ENCODE measurements at regions not wholly inside any gene's neighbourhood (a gene's known extent, or its start where the extent isn't known, plus 50 kb on each side); places are given as distances from the start of the nearest gene placed in this dataset.

- TF ChIP-seq POLR2A (IDR thresholded peaks at IDR 0.05; ENCODE audit: low read length) (no peak), GATA1 (IDR thresholded peaks at IDR 0.05; ENCODE audit: low read depth, low read length) (no peak)
These were observed 1076.8 kb downstream of the TBL1XR1 start for GRCh38 chr3:176120507-176120906.

All from erythroblast (primary cell).